GM18867 (cell line): ENCODE measurements at regions not wholly inside any gene's neighbourhood (a gene's known extent, or its start where the extent isn't known, plus 50 kb on each side); places are given as distances from the start of the nearest gene placed in this dataset.

Experiments
- ATAC-seq: cut with Tn5 transposase; IDR thresholded peaks from one replicate; pipeline ENCODE4 v1.9.1; 2021; ENCODE audit warnings: mild to moderate bottlenecking, moderate library complexity; ENCODE audit not compliant: unreplicated experiment

- no peak for ATAC-seq
These were observed 69.7 kb upstream of the ZC3H12A start for GRCh38 chr1:37404711-37405110.

- no peak for ATAC-seq
These were observed 64.3 kb upstream of the ZC3H12A start for GRCh38 chr1:37410105-37410504.

- ATAC-seq, result no peak
These were observed 63.6 kb upstream of the ZC3H12A start for GRCh38 chr1:37410815-37411214.

- no peak for ATAC-seq
These were observed 58.7 kb upstream of the ZC3H12A start for GRCh38 chr1:37415611-37416244.

GRCh38 chr1:37420456-37420855 is 53.9 kb upstream of the ZC3H12A start:
- ATAC-seq, result no peak

- ATAC-seq, result no peak
These were observed 50.6 kb upstream of the ZC3H12A start for GRCh38 chr1:37423810-37424209.

- ATAC-seq, result no peak
These were observed 49.9 kb upstream of the ZC3H12A start for GRCh38 chr1:37424523-37424922.
